ENCODE measurements at regions not wholly inside any gene's neighbourhood (a gene's known extent, or its start where the extent isn't known, plus 50 kb on each side); places are given as distances from the start of the nearest gene placed in this dataset.

DNA sequence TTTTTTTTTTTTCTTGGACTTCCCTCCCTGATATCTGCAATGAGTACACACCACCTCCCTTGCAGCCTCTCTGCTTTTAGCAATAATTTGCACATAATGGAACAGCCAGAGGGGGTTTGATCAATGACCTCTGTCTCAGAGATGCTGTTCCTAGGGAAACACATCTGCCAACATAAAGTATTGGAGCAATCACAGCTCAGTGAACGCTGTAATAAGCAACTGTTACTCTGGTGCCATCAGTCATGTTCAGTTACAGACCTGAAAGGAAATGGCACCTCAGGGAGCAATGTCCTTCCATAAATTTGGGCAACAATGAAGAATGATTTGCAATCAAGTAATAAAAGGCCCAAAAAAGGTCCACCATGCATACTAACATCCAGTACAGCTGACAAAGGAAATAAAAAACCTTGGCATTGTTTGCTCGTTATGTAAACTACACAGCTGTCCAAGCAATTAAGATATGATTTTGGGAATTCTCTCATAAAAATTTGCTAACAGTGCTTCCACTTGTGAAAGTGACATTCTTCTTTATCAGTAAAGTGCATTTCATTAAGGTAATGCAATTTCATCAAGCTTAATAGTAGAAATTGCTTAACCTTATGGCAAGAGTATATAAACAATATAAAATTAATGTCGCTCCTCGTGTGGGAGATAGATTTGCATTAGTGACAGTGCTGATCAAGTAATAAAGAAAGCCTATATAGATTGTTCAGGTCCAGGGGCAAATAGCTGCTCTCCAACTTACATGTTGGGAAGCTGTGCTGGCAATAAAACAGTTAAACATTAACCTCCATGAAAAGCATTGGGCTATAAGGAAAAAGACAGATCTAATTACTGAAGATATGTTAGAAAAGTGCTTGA is 167.8 kb downstream of the RASEF start:
- TF ChIP-seq RAD21 (IDR thresholded peaks at IDR 0.05; ENCODE audit: low read depth) = no peak
- TF ChIP-seq EGR1 (IDR thresholded peaks at IDR 0.05) = no peak
- no peak for TF ChIP-seq TCF12 (IDR thresholded peaks at IDR 0.05; ENCODE audit: low read depth)
- TF ChIP-seq, protein P1, sequence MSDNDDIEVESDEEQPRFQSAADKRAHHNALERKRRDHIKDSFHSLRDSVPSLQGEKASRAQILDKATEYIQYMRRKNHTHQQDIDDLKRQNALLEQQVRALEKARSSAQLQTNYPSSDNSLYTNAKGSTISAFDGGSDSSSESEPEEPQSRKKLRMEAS (IDR thresholded peaks at IDR 0.05) = no peak
- TF ChIP-seq, protein P2, sequence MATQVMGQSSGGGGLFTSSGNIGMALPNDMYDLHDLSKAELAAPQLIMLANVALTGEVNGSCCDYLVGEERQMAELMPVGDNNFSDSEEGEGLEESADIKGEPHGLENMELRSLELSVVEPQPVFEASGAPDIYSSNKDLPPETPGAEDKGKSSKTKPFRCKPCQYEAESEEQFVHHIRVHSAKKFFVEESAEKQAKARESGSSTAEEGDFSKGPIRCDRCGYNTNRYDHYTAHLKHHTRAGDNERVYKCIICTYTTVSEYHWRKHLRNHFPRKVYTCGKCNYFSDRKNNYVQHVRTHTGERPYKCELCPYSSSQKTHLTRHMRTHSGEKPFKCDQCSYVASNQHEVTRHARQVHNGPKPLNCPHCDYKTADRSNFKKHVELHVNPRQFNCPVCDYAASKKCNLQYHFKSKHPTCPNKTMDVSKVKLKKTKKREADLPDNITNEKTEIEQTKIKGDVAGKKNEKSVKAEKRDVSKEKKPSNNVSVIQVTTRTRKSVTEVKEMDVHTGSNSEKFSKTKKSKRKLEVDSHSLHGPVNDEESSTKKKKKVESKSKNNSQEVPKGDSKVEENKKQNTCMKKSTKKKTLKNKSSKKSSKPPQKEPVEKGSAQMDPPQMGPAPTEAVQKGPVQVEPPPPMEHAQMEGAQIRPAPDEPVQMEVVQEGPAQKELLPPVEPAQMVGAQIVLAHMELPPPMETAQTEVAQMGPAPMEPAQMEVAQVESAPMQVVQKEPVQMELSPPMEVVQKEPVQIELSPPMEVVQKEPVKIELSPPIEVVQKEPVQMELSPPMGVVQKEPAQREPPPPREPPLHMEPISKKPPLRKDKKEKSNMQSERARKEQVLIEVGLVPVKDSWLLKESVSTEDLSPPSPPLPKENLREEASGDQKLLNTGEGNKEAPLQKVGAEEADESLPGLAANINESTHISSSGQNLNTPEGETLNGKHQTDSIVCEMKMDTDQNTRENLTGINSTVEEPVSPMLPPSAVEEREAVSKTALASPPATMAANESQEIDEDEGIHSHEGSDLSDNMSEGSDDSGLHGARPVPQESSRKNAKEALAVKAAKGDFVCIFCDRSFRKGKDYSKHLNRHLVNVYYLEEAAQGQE (IDR thresholded peaks at IDR 0.05; ENCODE audit: low read depth) = no peak
- no peak for TF ChIP-seq FOXM1 (IDR thresholded peaks at IDR 0.05; ENCODE audit: borderline replicate concordance, low read depth)
- TF ChIP-seq NFIC (IDR thresholded peaks at IDR 0.05) = no peak

GRCh38 chr9:82895822-82896110 is 167.2 kb downstream of the RASEF start:
- TF ChIP-seq TAF1 (IDR thresholded peaks at IDR 0.05; ENCODE audit: low read depth) = no peak
- TF ChIP-seq ZBTB7A (IDR thresholded peaks at IDR 0.05; ENCODE audit: low read depth) = no peak
- no peak for TF ChIP-seq RAD21 (IDR thresholded peaks at IDR 0.05; ENCODE audit: low read depth)
- no peak for TF ChIP-seq NFIC (IDR thresholded peaks at IDR 0.05)
- no peak for TF ChIP-seq CEBPB (IDR thresholded peaks at IDR 0.05)
- TF ChIP-seq CREB1 (IDR thresholded peaks at IDR 0.05; ENCODE audit: low read depth) = no peak
- TF ChIP-seq, protein P1 (IDR thresholded peaks at IDR 0.05) = no peak
- TF ChIP-seq FOXM1 (IDR thresholded peaks at IDR 0.05; ENCODE audit: borderline replicate concordance, low read depth) = no peak
- TF ChIP-seq TEAD4 (IDR thresholded peaks at IDR 0.05) = no peak
- no peak for TF ChIP-seq YY1 (IDR thresholded peaks at IDR 0.05; ENCODE audit: low read depth)

- TF ChIP-seq, protein P2 (IDR thresholded peaks at IDR 0.05; ENCODE audit: low read depth) = no peak
- TF ChIP-seq, protein P1 (IDR thresholded peaks at IDR 0.05) = no peak
These were observed 159.4 kb downstream of the RASEF start for GRCh38 chr9:82903503-82903902.

DNA sequence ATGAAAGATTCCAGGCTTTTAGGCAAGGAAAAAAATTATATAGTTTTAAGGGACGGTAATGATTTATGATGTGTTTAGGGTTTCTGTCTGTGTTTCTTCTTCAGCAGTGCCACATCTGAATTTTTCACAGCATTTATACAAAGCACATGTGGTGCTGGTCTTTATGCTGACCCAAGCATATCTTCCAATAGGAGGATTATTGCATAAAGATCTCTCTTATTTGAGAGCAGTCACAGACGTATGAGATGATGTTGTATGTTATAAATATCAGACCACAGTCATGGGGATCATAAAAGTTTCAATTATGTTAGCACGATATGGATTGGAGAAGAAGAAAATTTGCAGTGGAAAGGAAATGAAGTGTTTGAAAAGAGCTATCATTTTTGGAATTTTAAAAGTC is 150.9 kb downstream of the RASEF start:
- TF ChIP-seq EP300 (IDR thresholded peaks at IDR 0.05; ENCODE audit: borderline replicate concordance) (no peak), NFIC (IDR thresholded peaks at IDR 0.05) (no peak), FOXM1 (IDR thresholded peaks at IDR 0.05; ENCODE audit: borderline replicate concordance, low read depth) (no peak), CREB1 (IDR thresholded peaks at IDR 0.05; ENCODE audit: low read depth) (no peak), TCF12 (IDR thresholded peaks at IDR 0.05; ENCODE audit: low read depth) (no peak), RAD21 (IDR thresholded peaks at IDR 0.05; ENCODE audit: low read depth) (no peak), TAF1 (IDR thresholded peaks at IDR 0.05; ENCODE audit: low read depth) (no peak), CEBPB (IDR thresholded peaks at IDR 0.05) (no peak), TEAD4 (IDR thresholded peaks at IDR 0.05) (no peak), EGR1 (IDR thresholded peaks at IDR 0.05) (no peak), YY1 (IDR thresholded peaks at IDR 0.05; ENCODE audit: low read depth) (no peak), ZBTB7A (IDR thresholded peaks at IDR 0.05; ENCODE audit: low read depth) (no peak), USF1 (IDR thresholded peaks at IDR 0.05) (no peak)
- TF ChIP-seq, protein P1 (IDR thresholded peaks at IDR 0.05) = no peak
- TF ChIP-seq, protein P2 (IDR thresholded peaks at IDR 0.05; ENCODE audit: low read depth) = no peak

DNA sequence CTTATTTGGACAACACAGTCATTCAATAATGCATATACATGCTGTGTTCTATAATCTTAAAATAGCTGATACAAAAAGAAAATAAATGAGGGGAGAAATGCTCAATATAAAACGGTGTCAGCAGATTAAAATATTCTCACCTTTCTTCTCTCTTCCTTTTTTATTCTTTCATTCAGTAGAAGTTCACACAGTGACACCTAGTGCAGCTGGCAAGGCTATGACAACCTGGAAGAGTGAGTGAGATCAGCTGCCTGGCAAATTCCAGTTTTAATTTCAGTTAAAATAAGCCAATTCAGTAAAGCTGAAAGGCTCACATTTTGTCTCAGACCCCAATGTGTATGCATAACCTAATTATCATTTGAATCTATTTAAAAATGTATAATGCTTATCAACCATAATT is 150.3 kb downstream of the RASEF start:
- TF ChIP-seq RAD21 (IDR thresholded peaks at IDR 0.05; ENCODE audit: low read depth) = peak; percentile 55
- TF ChIP-seq, protein P1 (IDR thresholded peaks at IDR 0.05) = no peak
- no peak for TF ChIP-seq EP300 (IDR thresholded peaks at IDR 0.05; ENCODE audit: borderline replicate concordance)
- no peak for TF ChIP-seq CREB1 (IDR thresholded peaks at IDR 0.05; ENCODE audit: low read depth)
- TF ChIP-seq CEBPB (IDR thresholded peaks at IDR 0.05) = no peak
- no peak for TF ChIP-seq TAF1 (IDR thresholded peaks at IDR 0.05; ENCODE audit: low read depth)

All from Ishikawa (cell line).